PC-3 (cell line): ENCODE measurements at regions not wholly inside any gene's neighbourhood (a gene's known extent, or its start where the extent isn't known, plus 50 kb on each side); places are given as distances from the start of the nearest gene placed in this dataset.

Experiments used
- EZH2 ChIP-seq: fragments of 300-600 bp; sonication (generic); IDR thresholded peaks from one replicate; pipeline ENCODE4 v1.6.1; 2017; ENCODE audit warnings: antibody characterized with exemption, mild to moderate bottlenecking, low read length; ENCODE audit not compliant: unreplicated experiment
- TF ChIP-seq, protein P1 (sequence below): fragments of 300-600 bp; sonication (generic); conservative IDR thresholded peaks from 2 replicates; pipeline ENCODE4 v1.5.1; 2017; ENCODE audit warnings: antibody characterized with exemption, low read depth, mild to moderate bottlenecking, low read length

DNA sequence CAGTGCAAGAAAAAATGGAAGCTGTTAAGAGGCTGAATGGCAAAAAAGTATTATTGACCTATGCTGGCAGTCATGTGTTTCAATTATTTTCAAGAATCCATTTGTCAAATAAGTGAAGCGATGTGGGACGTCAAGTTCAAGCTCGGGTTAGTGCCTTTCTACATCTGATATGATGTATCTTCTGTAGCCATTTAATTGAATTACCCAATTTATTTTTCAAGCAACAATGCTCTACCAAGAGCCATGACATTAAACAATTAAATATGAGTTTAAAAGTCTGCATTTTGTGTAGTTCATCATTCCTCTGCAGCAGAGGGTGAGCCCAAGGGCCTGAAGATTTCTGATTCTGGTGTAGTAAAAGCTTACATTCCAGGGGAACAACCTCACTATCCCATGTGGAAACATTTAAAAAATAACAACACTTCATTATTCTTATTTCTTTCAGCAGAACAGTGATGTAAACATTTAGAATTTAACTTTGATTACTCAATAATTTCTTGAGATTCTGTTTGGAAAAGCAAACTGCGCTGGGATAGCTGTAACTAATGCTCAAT lies 619.7 kb upstream of the ARRDC3 start:
- TF ChIP-seq, protein P1, sequence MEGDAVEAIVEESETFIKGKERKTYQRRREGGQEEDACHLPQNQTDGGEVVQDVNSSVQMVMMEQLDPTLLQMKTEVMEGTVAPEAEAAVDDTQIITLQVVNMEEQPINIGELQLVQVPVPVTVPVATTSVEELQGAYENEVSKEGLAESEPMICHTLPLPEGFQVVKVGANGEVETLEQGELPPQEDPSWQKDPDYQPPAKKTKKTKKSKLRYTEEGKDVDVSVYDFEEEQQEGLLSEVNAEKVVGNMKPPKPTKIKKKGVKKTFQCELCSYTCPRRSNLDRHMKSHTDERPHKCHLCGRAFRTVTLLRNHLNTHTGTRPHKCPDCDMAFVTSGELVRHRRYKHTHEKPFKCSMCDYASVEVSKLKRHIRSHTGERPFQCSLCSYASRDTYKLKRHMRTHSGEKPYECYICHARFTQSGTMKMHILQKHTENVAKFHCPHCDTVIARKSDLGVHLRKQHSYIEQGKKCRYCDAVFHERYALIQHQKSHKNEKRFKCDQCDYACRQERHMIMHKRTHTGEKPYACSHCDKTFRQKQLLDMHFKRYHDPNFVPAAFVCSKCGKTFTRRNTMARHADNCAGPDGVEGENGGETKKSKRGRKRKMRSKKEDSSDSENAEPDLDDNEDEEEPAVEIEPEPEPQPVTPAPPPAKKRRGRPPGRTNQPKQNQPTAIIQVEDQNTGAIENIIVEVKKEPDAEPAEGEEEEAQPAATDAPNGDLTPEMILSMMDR, result no peak
- no peak for TF ChIP-seq EZH2
